ENCODE measurements at regions not wholly inside any gene's neighbourhood (a gene's known extent, or its start where the extent isn't known, plus 50 kb on each side); places are given as distances from the start of the nearest gene placed in this dataset.

DNA sequence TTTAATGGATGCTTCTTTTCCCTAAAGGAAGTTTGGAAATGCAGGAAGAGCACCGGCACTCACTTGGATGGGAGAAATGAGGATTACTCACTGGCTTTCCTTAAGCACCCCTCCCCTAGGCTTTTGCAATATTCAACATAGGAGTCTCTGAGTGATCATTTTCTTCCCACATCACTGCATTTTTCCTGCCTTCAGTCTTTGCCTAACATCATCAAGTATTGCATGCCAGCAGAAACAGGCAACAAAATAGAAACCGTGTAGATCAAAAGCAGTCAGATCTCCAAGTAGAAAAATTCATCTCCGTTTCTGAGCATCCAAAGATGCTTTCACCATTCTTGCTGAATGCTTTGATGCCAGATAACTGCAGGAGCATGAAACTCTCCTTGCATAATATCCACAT lies 119.9 kb downstream of the ADCYAP1R1 start:
- Mint-ChIP-seq H3K9me3 (no peaks in the 10 kb centered on the region), H3K27me3 (ENCODE audit: insufficient read depth) (no peaks in the 10 kb centered on the region), H3K27ac (no peak overlapping the region), H3K36me3 (ENCODE audit: low read depth) (no peaks in the 10 kb centered on the region), H3K4me3 (no peak overlapping the region), H3K4me1 (no peaks in the 10 kb centered on the region)
- Histone ChIP-seq H3K9ac (ENCODE audit: extremely low read depth, low read length, poor library complexity, severe bottlenecking) (no peak overlapping the region), H3K9me3 (ENCODE audit: control insufficient read depth, low read length) (no peaks in the 10 kb centered on the region), H3K4me3 (ENCODE audit: low read length) (no peak overlapping the region), H3K27ac (ENCODE audit: low read depth, low read length) (no peak overlapping the region), H3K27me3 (ENCODE audit: control insufficient read depth, insufficient read depth, low read length, poor library complexity, severe bottlenecking) (no peaks in the 10 kb centered on the region), H3K4me1 (ENCODE audit: control insufficient read depth, insufficient read depth, low read length) (no peaks in the 10 kb centered on the region), H3K36me3 (ENCODE audit: control insufficient read depth, insufficient read depth, low read length) (no peaks in the 10 kb centered on the region)
- 90% methylated on average over 2 to 3 of the region's 3 CpGs for WGBS, 2 experiments (ENCODE audit: insufficient coverage in 1 of 2, insufficient read length in 1 of 2)
- DNase-seq: no peak
- TF ChIP-seq, protein P1, sequence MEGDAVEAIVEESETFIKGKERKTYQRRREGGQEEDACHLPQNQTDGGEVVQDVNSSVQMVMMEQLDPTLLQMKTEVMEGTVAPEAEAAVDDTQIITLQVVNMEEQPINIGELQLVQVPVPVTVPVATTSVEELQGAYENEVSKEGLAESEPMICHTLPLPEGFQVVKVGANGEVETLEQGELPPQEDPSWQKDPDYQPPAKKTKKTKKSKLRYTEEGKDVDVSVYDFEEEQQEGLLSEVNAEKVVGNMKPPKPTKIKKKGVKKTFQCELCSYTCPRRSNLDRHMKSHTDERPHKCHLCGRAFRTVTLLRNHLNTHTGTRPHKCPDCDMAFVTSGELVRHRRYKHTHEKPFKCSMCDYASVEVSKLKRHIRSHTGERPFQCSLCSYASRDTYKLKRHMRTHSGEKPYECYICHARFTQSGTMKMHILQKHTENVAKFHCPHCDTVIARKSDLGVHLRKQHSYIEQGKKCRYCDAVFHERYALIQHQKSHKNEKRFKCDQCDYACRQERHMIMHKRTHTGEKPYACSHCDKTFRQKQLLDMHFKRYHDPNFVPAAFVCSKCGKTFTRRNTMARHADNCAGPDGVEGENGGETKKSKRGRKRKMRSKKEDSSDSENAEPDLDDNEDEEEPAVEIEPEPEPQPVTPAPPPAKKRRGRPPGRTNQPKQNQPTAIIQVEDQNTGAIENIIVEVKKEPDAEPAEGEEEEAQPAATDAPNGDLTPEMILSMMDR (conservative IDR thresholded peaks at IDR 0.05): no peak

DNA sequence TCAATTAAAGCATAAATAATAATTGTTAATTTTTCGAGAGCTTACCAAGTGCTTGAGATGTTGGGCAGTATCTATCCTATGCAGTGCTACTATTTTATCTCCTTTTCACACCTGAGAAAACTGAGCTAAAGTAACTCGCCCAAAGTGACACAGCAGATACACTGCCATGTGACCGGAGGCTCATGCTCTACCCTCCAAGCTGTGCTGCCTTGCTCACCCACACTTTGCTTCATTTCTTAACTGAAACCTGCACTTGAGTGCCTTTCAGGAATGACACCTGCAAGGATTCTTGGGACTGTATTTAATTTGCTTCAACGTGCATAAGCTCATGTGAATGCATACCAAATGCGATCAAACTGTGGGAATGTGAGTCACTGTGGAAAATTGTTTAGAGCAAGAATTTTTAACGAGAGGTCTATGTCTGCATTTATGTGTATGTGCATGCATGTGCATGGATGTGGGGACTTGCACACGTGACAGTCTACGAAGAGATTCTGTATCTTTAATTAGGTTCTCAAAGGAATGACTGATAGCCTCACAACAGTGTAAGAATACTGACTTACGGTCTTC lies 119.2 kb downstream of the ADCYAP1R1 start:
- no peak overlapping the region for H3K4me3 Mint-ChIP-seq
- no peaks in the 10 kb centered on the region for H3K27me3 ChIP-seq (ENCODE audit: control insufficient read depth, insufficient read depth, low read length, poor library complexity, severe bottlenecking)
- no peak overlapping the region for H3K9ac ChIP-seq (ENCODE audit: extremely low read depth, low read length, poor library complexity, severe bottlenecking)
- no peaks in the 10 kb centered on the region for H3K9me3 ChIP-seq (ENCODE audit: control insufficient read depth, low read length)
- no peaks in the 10 kb centered on the region for H3K36me3 Mint-ChIP-seq (ENCODE audit: low read depth)
- H3K27me3 Mint-ChIP-seq (ENCODE audit: insufficient read depth): peaks cover 3% of the 10 kb centered on the region
- H3K36me3 ChIP-seq (ENCODE audit: control insufficient read depth, insufficient read depth, low read length): no peaks in the 10 kb centered on the region
- TF ChIP-seq, protein P1 (conservative IDR thresholded peaks at IDR 0.05): no peak
- no peak overlapping the region for H3K27ac Mint-ChIP-seq
- H3K9me3 Mint-ChIP-seq: no peaks in the 10 kb centered on the region
- no peak for DNase-seq
- no peaks in the 10 kb centered on the region for H3K4me1 Mint-ChIP-seq
- H3K4me3 ChIP-seq (ENCODE audit: low read length): no peak overlapping the region
- no peak overlapping the region for H3K27ac ChIP-seq (ENCODE audit: low read depth, low read length)
- 88 to 93% methylated on average over 9 of the region's 9 CpGs for WGBS, 2 experiments (ENCODE audit: insufficient coverage in 1 of 2, insufficient read length in 1 of 2)
- no peaks in the 10 kb centered on the region for H3K4me1 ChIP-seq (ENCODE audit: control insufficient read depth, insufficient read depth, low read length)

All from endodermal cell (in vitro differentiated cells).